ENCODE measurements at regions not wholly inside any gene's neighbourhood (a gene's known extent, or its start where the extent isn't known, plus 50 kb on each side); places are given as distances from the start of the nearest gene placed in this dataset.

DNA sequence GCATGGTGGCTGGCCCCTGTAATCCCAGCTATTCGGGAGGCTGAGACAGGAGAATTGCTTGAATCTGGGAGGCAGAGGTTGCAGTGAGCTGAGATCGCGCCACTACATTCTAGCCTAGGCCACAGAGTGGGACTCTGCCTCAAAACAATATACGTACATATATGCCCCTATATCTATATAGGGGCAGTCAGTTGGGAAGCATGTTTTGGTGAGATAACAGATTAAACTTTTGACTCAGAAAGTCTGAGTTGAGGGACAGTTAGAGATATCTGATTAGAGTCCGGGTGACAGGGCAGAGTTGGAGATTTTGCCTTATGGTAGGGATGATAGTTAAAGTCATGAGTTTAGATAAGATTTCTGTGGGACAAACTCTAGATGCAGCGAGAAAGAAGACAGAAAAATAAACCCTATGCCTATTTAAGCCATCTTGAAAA lies 71.8 kb upstream of the ALDH1A1 start:
- TF ChIP-seq EZH2phosphoT487 (IDR thresholded peaks at IDR 0.05; ENCODE audit: borderline replicate concordance) = no peak
- TF ChIP-seq, protein P1, sequence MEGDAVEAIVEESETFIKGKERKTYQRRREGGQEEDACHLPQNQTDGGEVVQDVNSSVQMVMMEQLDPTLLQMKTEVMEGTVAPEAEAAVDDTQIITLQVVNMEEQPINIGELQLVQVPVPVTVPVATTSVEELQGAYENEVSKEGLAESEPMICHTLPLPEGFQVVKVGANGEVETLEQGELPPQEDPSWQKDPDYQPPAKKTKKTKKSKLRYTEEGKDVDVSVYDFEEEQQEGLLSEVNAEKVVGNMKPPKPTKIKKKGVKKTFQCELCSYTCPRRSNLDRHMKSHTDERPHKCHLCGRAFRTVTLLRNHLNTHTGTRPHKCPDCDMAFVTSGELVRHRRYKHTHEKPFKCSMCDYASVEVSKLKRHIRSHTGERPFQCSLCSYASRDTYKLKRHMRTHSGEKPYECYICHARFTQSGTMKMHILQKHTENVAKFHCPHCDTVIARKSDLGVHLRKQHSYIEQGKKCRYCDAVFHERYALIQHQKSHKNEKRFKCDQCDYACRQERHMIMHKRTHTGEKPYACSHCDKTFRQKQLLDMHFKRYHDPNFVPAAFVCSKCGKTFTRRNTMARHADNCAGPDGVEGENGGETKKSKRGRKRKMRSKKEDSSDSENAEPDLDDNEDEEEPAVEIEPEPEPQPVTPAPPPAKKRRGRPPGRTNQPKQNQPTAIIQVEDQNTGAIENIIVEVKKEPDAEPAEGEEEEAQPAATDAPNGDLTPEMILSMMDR (conservative IDR thresholded peaks at IDR 0.05; ENCODE audit: low read length) = no peak

All from Loucy (cell line).